GM12864 (cell line): ENCODE measurements at regions not wholly inside any gene's neighbourhood (a gene's known extent, or its start where the extent isn't known, plus 50 kb on each side); places are given as distances from the start of the nearest gene placed in this dataset.
A peak's percentile ranks its signal among the peaks of the same experiment; 100 is the strongest.

Source experiments
- DNase-seq: peaks from one replicate; pipeline ENCODE4 v3.0.0-alpha.2; 2011; ENCODE audit warnings: low read depth
- H3K4me3 ChIP-seq: 2 replicates; pipeline ENCODE4 v1.5.1; 2011; ENCODE audit warnings: mild to moderate bottlenecking, low read depth, low read length, control low read depth
- CTCF ChIP-seq: IDR thresholded peaks from 2 replicates; pipeline ENCODE4 v1.5.1; 2011; ENCODE audit warnings: low read depth, mild to moderate bottlenecking, moderate library complexity, low read length, control low read depth, inconsistent platforms; ENCODE audit errors: missing control alignments

GRCh38 chr4:153113061-153113837, 91.0 kb upstream of the TRIM2 start:
- no peak overlapping the region for H3K4me3 ChIP-seq
- no peak for DNase-seq
- TF ChIP-seq CTCF = no peak

GRCh38 chr4:153113838-153114105, 90.5 kb upstream of the TRIM2 start:
- no peak for DNase-seq
- no peak overlapping the region for H3K4me3 ChIP-seq
- TF ChIP-seq CTCF = no peak

- no peak overlapping the region for H3K4me3 ChIP-seq
- no peak for DNase-seq
- no peak for TF ChIP-seq CTCF
Measured at GRCh38 chr4:153114771-153115321, 89.4 kb upstream of the TRIM2 start.

- peak; percentile 45 for DNase-seq
- no peak for TF ChIP-seq CTCF
- H3K4me3 ChIP-seq = peak overlapping the region; percentile 12; the same call in 1 of the 2 replicates
Measured at GRCh38 chr4:153115322-153116290, 88.6 kb upstream of the TRIM2 start.

- no peak for TF ChIP-seq CTCF
- H3K4me3 ChIP-seq = no peak overlapping the region
Measured at GRCh38 chr4:153116291-153116680, 88.0 kb upstream of the TRIM2 start.

GRCh38 chr4:153116801-153117200, 87.4 kb upstream of the TRIM2 start:
- TF ChIP-seq CTCF = no peak
- no peak for DNase-seq

More at GRCh38 chr4:153116291-153116680, 88.0 kb upstream of the TRIM2 start:
- DNase-seq = no peak

More at GRCh38 chr4:153116801-153117200, 87.4 kb upstream of the TRIM2 start:
- no peak overlapping the region for H3K4me3 ChIP-seq
